Activated CD4-positive, alpha-beta T cell treated with anti-CD3 and anti-CD28 coated beads for 4 hours (primary cell): ENCODE measurements at regions not wholly inside any gene's neighbourhood (a gene's known extent, or its start where the extent isn't known, plus 50 kb on each side); places are given as distances from the start of the nearest gene placed in this dataset.
A peak's percentile ranks its signal among the peaks of the same experiment; 100 is the strongest.
"Not testable (repeated sequence)": the region's sequence is repeated elsewhere in the genome, so short reads cannot be mapped to it uniquely, and the experiment has no call there.

Experiments used
- DNase-seq, 2 donors: peaks; one replicate each; pipeline ENCODE4 v3.0.0-alpha.2; 2020

DNA sequence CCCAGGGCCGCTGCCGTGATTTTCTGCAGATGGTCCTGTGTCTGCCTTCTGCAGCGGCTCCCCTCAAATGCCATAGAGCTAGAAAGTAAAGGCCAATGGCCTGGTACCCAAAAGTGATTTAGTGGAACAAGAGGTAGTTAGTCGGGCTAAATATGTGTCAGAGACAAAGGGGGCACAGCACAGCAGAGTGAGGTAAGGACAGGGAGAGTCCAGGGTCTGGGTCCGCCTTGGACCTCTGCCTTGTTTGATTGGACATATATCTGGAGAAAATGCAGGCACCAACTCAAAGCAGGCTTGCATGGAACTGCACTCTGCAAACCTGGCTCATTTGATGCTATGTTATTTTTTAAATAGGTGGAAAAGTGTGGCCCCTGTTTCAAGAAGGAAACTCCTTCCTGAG lies 249.6 kb upstream of the B3GAT1 start:
- DNase-seq, result no peak

DNA sequence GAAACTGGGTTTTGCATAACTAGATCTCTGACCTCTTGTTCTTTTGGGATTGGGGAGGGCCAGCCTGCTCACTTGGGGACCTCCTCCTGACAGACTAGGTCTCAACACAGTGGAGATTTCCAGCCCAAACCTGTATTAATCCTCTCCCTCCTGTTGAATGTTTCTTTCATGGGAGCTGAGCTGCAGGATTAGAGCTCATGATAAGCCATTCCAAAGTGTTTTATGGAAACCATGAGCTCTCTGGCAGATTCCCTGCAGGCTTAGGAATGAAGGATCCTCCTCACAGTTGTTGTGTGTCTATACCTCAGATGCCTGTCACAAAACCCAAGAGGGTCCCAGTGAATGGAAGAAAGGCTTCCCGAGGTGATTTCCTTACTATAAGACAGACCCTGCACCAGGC lies 248.4 kb upstream of the B3GAT1 start:
- DNase-seq, result no peak

DNA sequence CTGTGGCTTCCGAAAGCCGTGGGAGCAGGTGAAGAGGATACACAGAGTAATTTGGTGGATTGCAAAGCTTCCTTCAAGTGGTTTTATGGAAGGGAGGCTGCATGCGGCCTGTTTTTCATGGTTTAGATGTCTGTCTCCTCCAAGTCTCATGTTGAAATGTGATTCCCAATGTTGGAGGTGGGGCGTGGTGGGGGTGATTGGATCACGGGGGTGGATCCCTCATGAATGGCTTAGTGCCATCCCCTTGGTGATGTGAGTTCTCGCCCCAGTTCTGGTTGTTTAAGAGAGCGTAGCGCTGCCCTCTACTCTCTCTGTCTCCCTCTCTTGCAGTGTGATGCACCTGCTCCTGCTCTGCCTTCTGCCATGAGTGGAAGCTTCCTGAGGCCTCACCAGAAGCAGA lies 247.8 kb upstream of the B3GAT1 start:
- no peak for DNase-seq

DNA sequence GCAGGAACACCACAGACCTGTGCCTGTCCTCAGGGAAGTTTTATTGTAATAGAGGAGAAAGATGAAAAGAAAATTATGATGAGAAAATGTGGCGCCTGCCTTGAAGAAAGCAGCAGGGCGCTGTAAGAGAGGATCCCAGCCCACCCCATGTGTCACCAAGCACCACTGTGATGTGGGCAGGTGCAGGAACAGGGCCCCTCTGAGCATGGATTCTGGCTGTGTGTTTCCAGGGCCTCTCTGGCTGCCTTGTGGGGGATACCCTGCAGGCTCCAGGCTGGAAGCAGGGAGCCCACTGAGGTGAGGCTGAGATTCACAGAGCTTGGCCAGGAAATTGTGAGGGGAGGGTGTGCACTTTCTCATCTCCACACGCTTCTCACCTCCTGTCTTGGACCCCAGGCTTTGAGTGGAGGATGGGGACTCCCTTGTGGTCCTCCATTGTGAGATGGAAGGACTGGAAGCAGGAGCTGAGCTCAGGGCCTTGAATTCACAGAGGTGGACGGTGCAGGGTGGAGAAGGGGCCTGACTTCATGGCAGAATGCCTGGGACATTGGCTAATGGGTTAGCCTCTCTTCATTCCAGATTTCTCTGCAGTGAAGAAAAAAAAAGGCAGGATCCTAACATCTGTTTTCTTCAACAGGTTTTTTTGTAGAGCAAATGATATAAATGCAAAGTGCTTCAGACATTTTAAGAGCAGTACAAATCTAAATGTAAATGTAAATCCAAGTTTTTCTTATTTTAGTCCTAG lies 246.6 kb upstream of the B3GAT1 start:
- no peak for DNase-seq

DNA sequence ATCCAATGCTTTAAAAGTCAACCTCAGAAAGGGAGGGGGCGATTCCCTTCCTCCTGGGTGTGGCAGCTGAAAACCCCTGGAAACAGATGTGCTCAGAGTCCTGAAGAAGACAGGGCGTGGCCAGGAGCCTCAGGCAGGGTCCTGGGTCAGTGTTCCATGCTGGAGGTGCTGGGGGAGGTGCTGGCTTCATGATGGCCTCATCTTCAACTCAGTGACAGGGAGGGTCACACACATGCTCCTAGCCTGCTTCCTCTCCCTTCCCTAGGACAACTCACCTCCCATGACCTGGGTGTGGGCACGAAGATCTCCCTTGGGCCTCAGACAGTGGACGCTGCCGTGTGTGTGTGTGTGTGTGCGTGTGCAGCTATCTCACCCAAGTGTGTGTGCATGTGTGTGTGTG lies 245.6 kb upstream of the B3GAT1 start:
- no peak for DNase-seq

DNA sequence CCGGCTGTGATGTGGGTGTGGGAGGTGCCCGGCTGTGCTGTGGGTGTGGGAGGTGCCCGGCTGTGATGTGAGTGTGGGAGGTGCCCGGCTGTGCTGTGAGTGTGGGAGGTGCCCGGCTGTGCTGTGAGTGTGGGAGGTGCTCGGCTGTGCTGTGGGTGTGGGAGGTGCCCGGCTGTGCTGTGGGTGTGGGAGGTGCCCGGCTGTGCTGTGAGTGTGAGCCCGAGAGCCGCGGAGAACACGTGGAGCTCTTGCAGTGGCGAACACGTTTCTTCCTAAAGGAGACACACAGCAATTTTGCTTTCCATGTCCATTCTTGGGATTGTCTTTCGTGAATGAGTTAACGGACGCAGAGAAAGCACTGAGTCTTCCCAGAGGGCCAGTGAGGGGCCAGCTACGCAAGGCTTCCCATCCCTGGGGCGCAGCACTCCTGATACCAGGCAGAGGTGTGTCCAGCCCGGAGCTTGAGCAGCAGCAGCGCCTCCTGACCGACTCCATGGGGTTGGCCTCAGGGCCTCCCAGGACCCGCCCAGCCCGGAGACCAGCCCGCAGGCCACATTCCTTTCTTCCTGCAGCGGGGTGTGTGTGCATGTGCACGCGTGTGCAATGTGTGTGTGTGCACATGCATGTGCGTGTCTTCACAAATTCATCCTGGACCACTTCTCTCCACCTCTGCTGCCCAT lies 245.0 kb upstream of the B3GAT1 start:
- DNase-seq, result no peak

DNA sequence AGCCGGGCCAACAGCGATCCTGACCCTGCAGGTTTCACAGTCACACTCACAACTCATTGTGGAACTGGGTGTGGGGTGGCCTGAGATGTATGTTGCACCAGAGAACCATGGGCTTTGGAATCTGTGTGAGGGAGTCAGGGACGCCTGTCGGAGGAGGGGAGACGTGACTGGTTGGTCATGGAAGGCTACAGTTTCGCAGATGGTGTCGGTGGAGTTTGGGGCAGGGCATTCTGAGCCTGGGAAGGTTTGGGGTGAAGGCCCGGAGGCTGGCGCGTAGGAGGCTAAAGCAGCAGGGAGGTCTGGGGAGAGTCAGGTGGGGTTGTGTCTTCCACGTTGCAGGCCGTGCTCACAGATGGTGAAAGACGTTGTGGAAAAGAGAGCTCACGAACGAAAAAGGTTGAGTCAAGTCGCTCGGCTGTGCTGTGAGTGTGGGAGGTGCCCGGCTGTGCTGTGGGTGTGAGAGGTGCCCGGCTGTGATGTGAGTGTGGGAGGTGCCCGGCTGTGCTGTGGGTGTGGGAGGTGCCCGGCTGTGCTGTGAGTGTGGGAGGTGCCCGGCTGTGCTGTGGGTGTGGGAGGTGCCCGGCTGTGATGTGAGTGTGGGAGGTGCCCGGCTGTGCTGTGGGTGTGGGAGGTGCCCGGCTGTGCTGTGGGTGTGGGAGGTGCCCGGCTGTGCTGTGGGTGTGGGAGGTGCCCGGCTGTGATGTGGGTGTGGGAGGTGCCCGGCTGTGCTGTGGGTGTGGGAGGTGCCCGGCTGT lies 244.2 kb upstream of the B3GAT1 start:
- DNase-seq, result not testable (repeated sequence)

DNA sequence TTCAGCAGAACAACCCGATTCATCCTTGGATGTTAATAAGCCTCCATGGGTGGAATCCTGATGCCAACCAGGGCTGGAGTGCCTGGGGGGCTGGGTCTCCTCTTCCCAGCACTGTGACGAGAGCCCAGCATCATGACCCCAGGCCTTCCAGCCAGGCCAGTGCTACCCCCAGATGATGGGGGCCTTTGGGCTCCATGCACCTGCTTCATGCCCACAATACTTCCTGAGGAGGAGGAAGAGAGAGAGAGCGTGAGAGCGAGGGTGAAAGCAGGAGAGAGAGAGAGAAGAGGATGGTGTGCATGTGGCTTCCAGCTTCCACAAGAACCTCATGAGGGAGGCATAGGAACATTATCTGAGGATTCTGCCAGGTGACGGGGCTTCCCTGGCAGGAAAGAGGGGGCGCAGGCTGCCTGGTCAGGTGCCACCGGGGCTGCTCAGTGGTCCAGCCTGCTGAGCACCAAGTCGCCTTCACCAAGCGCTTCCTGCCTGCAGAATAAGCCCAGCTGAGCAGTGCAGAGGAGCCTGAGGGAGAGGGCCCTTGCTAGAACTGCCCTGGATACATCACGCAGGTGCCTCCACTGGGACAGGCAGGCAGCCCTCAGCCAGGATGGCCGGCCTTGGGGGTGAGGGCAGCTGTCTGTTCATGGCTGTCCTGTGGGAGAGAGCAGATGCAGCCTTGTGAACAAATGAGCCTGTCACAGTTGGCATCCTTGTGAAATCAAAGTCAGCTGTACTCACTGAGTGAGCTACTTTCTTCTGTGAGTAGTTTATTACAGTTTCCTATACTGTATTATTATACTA lies 243.3 kb upstream of the B3GAT1 start:
- DNase-seq, result no peak

DNA sequence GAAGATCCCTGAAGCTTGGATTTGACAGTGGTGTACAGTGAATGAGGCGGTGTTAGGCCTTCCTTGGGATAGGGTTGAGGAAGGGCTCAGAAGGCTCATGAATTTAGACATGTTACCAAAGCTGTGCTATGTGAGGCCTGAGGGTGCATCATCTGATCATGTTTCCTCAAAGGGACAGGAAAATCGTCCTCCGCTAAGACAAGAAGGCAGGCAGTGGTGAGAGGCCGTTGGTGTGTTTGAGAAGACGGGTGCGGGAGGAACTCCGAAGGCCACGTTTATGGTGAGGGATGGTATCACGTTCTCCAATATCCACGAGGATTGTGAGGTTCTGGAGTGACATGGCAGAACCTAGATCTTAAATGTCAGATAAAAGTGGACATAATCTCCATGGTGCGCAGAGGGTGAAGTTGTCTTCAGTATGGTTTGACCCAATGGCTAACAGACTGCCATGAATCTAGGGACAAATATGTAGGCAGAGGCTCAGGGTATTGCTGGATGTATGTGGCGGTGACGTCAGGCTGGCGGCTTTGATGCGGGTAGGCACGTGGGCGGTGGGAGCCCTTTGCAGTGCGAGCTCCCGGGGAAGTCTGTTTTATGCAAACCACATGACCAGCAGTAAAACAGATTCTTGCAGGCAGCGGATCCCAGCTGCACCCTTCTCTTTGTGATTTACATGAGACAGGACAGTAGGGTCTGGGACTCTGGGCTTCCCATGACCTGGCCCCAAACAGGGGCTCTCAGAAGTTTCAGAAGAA lies 242.3 kb upstream of the B3GAT1 start:
- DNase-seq, result peak in 1 of 2 donors; percentile 42

DNA sequence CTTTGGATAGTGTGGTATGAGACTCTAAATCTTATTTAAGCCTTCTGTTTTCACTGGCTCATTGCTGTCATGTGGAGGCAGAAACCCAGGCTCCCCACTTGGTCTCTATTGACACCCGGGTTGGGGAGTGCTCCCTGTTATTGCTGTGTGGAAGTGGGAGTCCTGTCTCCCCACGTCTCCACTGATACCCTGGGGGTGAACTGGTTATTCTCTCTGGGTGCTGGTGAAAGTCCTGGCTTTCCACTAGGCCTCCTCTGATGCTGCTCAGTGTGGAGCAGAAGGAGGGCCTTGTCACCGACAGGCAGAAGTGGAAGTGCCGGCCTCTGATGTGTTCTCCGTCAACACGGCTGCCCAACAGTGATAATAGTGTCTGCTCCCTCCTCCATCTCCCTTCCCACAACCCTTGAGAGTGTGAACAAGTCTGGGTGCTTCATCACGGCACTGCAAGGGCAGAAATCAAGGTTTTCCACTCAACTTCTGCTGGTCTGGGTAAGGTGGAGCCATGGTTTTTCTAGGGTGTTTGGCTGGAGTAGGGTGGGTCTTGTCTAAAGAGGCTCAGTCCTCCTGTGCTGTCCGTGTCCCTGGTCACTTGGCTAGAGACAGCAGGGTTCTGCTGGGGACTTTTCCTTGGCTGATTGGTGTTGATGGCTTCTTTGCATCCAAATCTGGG lies 240.7 kb upstream of the B3GAT1 start:
- no peak for DNase-seq

DNA sequence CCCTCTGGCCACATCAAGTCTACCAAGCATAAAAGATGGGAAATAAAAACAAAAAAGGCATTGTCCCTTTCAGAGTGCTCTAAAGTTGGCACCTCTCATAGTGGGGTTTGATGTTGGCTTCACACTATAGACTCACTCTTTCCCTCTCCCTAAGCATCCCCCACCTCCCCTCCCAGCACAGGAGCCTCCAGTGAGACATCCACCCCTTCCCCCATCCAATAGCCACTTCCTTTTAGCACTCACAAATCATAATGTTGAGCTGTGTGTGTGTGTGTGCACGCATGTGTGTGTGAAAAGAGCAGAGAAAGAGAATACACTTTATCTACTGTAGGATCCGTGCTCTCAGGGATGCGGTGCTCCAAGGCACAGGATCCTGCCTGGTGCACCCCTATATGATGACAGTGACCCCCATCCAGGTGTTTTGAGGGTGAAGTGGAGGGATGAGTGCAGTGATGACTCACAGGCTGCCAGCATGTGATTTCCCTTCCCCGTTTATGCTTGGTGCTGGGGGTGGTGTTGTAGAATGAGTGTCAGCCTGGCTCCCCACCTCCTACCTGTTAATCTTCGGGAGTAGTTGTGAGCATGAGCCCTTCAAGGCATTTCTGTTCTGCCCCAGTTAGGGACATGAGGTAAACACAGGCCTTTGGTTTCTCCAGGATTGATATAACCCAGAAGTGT lies 235.2 kb upstream of the B3GAT1 start:
- no peak for DNase-seq

DNA sequence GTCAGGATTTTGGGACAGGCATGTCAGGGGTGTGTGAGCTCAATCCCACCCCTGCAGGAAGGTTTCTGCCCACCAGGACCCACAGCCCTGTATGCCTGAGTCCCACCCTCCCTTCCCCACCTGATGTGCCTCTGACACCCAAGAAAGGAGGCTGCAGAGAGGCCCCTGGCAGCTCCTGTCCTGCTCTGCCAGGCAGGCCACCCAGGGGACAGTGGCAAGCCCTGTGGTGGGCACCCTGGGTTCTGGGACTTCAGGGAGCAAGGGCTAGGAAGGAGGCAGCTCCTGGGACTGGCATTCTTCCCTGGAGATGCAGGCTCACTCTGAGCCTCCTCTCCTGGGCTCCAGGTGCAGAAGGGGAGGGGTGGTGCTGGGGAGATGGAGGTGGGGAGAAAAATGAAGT lies 234.5 kb upstream of the B3GAT1 start:
- no peak for DNase-seq

DNA sequence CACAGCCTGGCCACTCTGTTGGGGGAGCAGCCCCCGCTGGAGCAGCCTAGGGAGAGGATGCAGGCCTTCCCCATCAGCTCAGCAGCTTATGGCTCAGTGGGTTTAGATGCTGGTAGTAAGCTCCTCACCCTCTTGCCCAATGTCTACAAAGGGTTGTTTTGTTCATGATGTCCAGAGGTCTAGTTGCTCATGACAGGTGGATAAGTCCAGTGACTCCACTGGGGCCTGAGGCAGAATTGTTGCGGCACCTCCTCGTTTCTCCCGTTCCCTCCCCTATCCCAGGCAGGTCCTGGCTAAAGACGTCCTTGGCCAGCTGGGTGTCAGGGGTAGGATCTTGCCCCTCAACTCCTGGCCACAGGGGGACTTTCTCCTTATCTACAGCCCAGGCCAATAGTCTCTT lies 233.5 kb upstream of the B3GAT1 start:
- DNase-seq, result no peak

DNA sequence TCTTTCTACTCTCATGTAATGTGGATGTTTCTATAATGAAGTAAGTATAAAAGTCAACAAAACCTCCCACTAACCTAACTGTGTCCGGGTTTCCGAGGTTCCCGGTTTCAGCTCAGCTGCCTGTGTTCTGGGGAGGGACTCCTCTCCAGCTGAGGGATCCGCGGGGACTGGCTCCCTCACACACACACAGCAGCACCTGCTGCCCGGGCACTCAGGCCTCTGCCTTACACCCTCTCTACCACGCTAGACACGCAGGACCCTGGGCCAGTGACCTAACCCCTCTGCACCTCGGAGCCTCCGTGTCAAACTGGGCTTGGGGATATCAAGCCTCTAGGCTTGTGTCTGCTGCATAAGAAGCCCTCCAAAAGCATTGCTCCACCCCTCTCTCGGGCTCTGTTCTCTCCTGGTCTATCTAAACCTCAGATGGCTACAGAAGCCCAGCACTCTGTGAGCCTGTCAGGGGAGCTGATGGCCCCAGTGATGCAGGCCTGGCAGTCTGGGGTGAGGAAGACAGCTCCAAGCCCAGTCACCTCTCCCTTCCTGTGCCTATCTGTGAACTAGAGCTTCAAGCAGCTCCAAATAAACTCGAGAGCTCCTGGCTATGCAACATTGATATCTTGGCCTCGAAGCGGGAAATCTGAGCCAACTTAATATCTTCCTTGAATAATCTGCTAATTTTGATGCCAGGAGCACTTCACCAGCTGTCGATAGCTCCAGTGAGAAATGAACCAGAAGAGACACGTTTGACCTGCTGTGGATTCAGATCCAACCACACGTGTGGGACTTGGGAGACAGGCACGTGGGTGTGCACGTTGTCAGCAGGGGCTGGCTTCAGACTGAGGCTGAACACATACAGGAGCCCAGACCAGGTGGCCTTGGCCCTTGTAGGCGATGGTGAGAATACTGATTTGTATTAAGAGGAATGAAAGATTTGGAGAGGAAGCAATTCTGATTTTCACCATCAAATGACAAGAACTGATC lies 232.7 kb upstream of the B3GAT1 start:
- DNase-seq, result no peak

DNA sequence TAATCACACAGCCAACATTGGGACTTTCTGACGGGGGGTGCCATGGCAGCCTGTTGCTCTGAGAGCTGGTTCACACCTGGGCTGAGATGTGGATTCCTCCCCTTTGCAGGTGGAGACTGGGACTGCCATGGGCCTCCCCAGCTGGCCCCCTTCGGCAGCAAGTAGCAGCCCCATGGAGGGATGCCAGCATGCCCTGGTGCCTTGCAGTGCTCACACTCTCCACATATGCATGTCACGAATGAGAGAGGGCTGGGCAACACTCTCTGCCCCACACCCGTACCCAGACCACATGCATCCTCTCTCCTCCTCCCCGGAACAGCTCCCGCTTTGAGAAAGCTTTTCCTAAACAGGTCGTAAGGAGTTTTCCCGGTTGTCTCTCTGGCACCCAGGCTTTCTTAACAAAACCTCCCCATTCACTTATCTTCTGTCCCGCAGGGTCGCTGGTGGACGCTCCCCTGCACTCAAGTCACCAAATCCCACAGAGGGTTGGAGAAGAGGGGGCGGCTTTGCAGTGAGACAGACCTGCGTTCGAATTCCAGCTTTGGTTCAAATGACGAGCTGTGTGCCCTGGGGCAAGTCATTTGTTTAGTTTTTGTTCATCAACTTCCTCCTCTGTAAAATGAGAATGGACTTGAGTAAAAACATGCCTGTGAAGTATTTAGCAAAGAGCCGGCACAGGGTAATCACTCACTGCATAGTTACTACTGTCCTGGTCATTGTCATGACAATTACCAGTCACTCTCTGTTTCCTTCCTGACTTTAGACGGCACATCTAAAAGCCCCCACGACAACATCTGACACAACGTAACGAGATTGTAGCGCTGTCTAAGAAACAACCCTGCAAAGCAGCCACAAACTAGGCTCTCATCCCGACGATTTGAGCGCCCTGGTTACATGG lies 231.3 kb upstream of the B3GAT1 start:
- DNase-seq, result no peak

DNA sequence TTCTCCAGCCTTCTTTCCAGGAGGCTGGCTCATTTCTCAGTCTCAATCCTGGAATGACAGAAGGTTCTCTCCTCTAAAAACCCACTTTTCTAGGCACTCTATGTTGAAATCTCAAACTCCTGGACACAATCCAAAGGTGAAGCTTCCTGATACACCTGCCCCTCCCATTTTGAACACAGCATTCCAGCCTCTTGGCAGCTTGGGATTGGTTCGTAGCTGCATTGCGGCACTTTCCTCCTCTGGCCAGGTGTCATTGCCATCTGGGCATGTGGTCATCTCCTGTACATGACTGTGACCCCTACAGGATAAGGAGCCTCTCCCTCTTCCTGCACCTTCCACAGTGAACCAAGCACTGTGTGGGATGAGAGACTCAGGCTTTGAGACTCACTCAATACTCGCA lies 230.2 kb upstream of the B3GAT1 start:
- no peak for DNase-seq

DNA sequence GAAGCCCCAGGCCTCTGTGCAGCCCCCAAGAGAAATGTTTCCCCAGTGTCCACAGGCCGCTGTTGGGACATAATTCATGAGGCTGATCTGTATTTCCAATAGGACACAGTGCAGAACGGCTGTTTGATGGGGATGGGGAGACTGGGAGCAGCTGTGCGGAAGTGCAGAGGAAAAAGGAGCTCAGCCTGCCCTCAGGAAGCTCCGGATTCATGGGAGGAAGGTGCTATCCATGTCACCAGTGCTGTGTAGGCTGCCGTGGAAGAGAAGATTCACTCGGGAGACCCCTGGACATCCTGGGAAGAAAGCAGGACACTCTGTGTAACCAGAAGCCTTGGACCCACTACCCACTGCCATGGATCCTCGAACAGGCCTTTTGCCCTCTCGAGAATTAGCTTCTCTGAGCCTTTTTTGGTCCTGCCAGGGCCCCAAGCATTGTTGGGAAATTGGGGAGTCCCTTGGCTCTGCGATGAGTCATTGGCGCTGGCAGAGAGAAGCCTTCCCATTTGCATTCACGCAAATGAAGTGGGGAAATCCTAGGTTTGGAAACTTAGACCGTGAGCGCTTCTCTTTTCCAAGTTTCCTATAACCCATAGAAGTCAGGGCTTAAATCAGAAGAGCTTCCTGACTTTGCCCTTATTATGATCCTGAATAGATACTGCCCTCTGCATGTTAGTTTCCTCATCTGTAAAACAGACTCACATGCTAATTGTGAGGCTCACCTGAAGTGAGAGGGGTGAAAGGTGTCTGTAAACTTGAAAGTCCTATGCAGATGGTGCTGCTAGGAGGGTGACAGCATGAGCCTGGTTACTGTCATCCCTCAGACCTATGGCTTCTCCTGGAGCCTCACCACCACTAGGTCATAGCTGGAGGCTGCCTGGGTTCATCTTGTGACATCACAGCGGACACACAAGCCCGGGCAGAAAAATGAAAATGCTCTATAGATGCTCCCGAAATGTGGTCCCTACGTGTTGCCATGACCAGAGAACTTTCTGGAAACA lies 229.2 kb upstream of the B3GAT1 start:
- no peak for DNase-seq

DNA sequence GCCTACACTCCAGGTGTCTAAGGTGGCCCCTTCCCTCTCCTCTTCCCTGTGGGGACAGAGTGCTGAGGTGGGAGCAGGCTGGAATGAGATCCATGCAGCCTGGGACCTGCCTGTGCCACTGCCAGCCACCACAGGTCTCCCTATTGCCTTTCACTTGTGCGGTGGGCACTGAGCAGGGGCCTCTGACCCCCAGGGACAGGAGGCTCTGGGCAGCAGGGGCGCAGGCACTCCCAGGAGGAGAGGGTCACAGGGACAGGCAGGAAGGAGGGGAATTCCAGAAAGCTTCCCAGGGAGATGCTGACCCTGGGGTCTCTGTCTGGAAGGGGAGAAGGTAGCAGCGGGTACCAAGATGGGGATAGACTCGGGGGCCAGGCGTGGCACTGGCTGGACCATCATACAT lies 228.5 kb upstream of the B3GAT1 start:
- DNase-seq, result no peak
